ENCODE measurements at regions not wholly inside any gene's neighbourhood (a gene's known extent, or its start where the extent isn't known, plus 50 kb on each side); places are given as distances from the start of the nearest gene placed in this dataset.
"Not testable (repeated sequence)": the region's sequence is repeated elsewhere in the genome, so short reads cannot be mapped to it uniquely, and the experiment has no call there.

DNA sequence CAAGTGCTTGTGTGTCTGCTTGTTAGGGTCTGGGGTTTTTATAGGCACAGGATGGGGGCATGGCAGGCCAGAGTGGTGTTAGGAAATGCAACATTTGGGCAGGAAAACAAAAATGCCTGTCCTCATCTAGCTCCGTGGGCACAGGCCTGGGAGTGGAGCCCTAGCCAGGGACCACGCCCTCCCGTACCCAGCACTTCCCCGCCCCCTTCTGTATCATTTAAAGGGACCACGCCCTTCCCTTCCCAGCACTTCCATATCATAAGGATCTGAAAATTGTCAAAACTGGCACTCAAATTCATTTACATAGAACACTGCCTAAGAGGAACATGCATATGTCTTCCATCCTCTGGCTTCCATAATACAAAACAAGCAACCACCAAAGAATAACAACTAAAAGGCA, 185.8 kb downstream of the B3GLCT start:
- no peak for DNase-seq (ENCODE audit: low read depth in 2 of 3, low spot score in 1 of 3)

DNA sequence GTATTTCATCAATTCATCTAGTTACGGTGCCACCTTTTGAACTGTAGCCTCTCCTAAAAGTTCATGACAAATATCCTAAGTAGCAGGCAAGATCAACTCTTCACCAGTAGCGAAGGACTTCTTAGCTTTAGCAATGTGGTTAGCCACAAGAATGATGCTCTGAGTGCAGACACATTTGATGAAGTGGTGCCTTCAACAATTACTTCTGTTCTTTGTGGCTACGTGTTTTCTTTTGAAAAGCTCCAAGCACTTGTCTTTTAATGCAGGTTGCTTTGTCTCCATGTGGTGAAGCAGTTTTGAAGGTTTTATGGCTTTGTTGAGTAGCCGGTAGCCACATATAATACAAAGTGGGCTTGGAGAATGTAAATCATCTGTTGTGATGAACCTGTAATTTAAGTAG, 194.7 kb downstream of the B3GLCT start:
- DNase-seq (ENCODE audit: low read depth in 2 of 3, low spot score in 1 of 3), result no peak

DNA sequence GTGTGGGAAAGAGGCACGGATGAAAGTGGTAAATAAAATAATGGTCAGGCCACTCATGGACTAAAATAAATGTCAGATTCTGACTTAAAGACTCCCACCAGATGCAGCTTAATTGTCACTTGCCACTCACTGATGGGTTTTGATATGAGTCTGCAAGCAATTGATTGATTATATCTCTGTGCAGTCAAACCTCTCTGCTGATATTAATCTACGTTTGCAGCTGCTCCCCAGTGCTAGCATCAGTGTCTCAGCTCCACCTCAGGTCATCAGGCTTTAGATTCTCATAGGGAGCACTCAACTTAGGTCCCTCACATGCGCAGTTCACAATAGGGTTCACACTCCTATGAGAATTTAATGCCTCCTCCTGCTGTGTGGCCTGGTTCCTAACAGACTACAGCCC, 195.3 kb downstream of the B3GLCT start:
- no peak for DNase-seq (ENCODE audit: low read depth in 2 of 3, low spot score in 1 of 3)

DNA sequence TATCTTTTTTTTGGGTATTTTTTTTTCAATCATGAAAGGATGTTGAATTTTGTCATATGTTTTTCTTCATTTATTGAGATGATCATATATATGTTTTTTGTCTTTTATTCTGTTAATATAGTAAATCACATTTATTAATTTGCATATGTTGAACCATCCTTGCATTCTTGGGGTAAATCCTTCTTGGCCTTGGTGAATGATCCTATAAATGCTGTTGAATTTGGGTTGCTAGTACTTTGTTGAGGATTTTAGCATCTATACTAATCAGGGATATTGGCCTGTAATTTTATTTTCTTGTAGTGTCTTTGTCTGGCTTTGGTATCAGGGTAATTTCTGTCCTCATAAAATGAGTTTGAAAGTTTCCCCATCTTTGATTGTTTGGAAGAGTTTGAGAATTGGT, 199.9 kb downstream of the B3GLCT start:
- DNase-seq (ENCODE audit: low read depth in 2 of 3, low spot score in 1 of 3), result no peak

GRCh38 chr13:31403711-31404110, 203.9 kb downstream of the B3GLCT start:
- not testable (repeated sequence) for DNase-seq (ENCODE audit: low read depth in 2 of 3, low spot score in 1 of 3)

DNA sequence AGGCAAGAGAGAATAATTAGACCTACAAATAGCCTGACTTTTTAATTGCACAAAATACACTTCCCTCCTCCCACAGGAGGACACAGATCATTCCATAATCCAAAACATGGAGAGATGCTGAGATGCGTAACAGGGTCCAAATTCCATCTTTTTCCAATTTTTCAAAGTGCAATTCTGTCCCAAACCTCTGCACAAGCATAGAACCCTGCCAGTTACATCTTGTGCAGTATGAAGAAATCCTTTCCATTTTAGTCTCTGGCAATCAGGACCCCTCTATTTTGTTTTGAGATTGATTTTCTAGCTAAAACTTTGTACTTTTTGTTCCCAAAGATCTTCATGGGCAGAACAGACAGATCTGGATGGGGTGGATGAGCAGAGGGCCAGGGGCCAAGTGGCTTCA, 209.2 kb downstream of the B3GLCT start:
- no peak for DNase-seq (ENCODE audit: low read depth in 2 of 3, low spot score in 1 of 3)

- no peak for DNase-seq (ENCODE audit: low read depth in 2 of 3, low spot score in 1 of 3)
Measured at GRCh38 chr13:31409678-31410356, 210.0 kb downstream of the B3GLCT start.

- no peak for DNase-seq (ENCODE audit: low read depth in 2 of 3, low spot score in 1 of 3)
Measured at GRCh38 chr13:31413516-31413915, 213.7 kb downstream of the B3GLCT start.

- no peak for DNase-seq (ENCODE audit: low read depth in 2 of 3, low spot score in 1 of 3)
Measured at GRCh38 chr13:31416066-31416465, 216.3 kb downstream of the B3GLCT start.

- DNase-seq (ENCODE audit: low read depth in 2 of 3, low spot score in 1 of 3), result no peak
Measured at GRCh38 chr13:31418186-31418585, 218.4 kb downstream of the B3GLCT start.

DNA sequence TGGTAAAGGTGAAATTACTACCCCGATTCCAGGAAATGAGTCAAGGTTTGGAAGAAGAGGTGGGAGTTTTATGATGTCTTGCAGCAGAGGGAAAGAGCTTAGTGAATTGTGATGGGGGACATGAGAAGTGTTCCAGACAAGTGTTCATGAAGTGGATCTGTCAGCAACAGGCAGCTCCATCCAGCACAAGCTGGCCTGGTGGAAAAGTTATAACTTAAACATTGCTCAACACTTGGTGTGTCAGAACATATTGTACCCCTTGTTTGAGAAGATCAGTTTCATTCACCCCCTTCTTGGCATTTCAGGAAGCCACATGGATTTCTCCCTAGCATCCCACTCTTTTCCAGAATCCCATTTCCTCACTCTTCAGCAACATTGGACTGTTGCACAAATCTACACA, 222.0 kb downstream of the B3GLCT start:
- DNase-seq (ENCODE audit: low read depth in 2 of 3, low spot score in 1 of 3), result no peak

- DNase-seq (ENCODE audit: low read depth in 2 of 3, low spot score in 1 of 3), result peak; percentile 26 to 47 (median 45)
Measured at GRCh38 chr13:31424130-31424729, 224.5 kb downstream of the B3GLCT start.

GRCh38 chr13:31426395-31426794, 226.6 kb downstream of the B3GLCT start:
- DNase-seq (ENCODE audit: low read depth in 2 of 3, low spot score in 1 of 3), result no peak

DNA sequence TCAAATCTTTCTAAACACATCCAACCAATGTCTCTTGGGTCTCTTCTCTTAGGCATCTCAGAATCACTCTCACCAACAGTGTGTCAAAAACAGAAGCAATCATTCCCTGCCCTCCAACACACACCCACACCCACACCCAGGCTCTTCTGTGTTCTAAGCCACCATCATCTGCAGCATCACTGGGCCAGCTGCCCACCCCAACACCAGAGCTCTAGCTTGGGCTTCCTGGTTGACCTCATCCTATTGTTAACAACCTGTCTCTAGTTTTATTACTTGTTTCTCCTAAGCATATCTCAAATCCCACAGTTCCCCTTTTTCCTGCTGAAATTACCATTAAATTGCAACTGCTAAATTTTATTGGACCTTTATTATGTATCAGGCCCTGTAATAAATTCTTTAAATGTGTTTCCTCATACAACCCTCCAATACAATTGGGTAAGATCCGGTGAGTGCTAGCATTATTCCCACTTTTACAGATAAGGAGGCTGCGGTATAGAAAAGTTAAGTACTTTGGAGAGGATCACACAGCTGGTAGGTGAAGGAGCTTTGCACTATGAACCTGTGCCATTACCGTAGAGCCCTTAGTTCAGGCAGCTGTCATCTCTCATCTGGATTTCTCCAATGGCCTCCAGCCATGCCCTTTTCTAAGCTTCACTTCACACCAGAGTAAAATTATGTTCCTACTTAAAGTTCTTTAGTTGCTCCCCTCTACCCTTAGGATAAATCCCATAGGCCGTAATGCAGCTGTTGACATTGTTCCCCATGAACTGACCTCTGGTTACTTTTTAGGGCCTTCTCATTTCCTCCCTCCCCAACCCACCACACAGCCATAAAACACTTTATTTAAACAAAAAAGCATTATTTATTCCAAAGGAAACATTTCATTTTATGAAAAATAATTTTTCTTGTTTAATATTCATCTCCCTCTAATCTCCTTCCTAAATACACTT, 227.7 kb downstream of the B3GLCT start:
- no peak for DNase-seq (ENCODE audit: low read depth in 2 of 3, low spot score in 1 of 3)

GRCh38 chr13:31431722-31432137, 232.0 kb downstream of the B3GLCT start:
- peak; percentile 24 to 60 (median 36) for DNase-seq (ENCODE audit: low read depth in 2 of 3, low spot score in 1 of 3)

- DNase-seq (ENCODE audit: low read depth in 2 of 3, low spot score in 1 of 3), result no peak
Measured at GRCh38 chr13:31433207-31433606, 233.4 kb downstream of the B3GLCT start.

- no peak for DNase-seq (ENCODE audit: low read depth in 2 of 3, low spot score in 1 of 3)
Measured at GRCh38 chr13:31433746-31434145, 234.0 kb downstream of the B3GLCT start.

DNA sequence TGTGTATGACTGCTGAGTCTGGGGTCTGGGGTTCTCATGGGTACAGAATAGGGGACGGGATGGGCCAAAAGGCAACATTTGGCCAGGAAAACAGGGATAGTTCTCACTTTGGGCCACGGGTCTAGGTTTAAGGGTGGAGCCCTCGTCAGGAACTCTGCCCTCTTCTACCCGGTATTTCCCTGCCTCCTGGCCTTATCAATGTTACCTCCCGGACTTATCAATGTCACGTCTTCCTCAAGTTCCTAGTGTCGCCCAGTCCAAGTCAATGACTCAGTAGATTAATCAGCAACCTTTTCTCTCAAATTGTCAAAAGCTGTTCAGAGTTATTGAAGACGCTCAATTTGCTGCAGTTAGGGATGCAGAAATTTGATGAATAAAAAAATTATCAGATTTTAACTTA, 234.8 kb downstream of the B3GLCT start:
- DNase-seq (ENCODE audit: low read depth in 2 of 3, low spot score in 1 of 3), result no peak

DNA sequence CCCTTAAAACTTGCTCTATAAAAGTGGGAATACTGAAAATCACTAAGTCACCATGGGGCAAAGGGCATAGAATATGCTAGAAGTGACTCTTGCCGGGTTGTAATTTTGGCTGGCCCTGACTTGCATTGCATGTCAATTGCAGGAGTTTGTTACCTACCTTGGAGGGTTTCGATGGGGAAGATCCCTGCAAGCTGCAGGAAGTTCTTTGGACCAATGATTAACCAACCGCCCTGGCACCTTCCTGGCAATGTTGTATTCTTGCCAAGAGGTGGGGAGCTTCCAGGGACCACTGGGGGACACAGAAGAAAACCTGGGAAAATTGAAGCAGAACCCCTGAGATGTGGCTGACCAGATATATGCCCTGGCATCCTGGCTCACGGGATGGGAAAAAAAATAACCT, 235.8 kb downstream of the B3GLCT start:
- no peak for DNase-seq (ENCODE audit: low read depth in 2 of 3, low spot score in 1 of 3)

DNA sequence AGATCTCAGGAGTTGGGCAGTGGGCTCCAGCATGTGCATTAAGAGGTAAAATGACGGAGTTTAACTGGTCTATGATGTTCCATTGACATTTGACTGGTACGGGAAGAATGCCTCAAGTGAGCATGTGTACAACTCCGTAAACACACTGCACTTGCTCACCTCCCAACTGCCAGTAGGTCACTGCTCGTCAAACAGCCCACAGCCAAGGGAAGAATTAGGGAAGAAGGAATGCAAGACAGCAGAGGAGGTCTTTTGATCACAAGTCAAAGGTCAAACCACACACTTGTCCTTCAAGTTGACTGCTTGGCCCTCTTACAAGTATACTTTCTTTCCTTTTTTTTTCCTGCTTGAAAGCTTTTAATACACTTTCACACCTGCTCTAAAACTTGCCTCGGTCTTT, 236.7 kb downstream of the B3GLCT start:
- no peak for DNase-seq (ENCODE audit: low read depth in 2 of 3, low spot score in 1 of 3)

DNA sequence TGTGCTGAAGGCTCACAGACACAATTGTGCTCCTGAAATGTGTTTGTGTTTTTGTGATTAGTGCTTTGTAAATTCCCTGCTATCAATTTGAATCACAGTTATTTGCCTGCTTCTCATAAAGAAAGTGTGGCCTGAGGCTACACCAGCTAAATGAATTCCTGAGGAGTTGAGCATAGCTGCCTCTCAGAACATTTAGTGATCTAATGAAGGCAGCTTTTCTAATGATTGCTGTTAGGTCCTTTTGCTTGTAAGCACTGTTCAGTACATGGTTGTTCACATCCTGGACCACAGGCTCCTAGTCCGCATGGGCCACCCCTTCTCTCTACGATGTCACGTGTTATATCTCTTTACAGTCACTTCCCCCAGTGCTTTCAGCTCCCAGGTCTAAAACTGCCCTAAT, 238.2 kb downstream of the B3GLCT start:
- DNase-seq (ENCODE audit: low read depth in 2 of 3, low spot score in 1 of 3), result no peak

DNA sequence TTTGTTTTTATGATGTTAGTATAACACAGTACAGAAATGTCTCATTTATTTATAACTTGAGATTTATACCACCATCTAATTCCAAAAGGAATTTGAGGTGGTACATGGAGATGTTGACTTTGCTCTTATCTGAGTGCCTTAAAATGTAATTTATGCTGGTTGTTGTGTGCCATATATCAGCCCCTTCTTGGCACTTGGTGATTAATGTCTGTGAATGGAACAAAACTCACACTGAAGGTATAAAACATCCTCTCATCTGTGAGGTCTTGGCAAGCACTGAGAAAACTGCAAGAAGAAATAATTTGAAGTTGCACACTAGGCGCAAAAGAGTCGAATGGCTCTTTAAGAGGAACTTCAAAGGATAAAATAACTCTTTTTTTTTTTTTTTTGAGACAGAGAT, 240.4 kb downstream of the B3GLCT start:
- DNase-seq (ENCODE audit: low read depth in 2 of 3, low spot score in 1 of 3), result no peak

All from stimulated activated CD4-positive, alpha-beta T cell treated with anti-CD3 and anti-CD28 coated beads, Interleukin-12 subunit alpha, Interleukin-12 subunit beta, amount 100 ng/mL, for 48 hours (primary cell).